GM18861 (cell line): ENCODE measurements at regions not wholly inside any gene's neighbourhood (a gene's known extent, or its start where the extent isn't known, plus 50 kb on each side); places are given as distances from the start of the nearest gene placed in this dataset.
A peak's percentile ranks its signal among the peaks of the same experiment; 100 is the strongest.

Experiments used
- ATAC-seq: cut with Tn5 transposase; IDR thresholded peaks from one replicate; pipeline ENCODE4 v1.9.1; 2021; ENCODE audit not compliant: unreplicated experiment

DNA sequence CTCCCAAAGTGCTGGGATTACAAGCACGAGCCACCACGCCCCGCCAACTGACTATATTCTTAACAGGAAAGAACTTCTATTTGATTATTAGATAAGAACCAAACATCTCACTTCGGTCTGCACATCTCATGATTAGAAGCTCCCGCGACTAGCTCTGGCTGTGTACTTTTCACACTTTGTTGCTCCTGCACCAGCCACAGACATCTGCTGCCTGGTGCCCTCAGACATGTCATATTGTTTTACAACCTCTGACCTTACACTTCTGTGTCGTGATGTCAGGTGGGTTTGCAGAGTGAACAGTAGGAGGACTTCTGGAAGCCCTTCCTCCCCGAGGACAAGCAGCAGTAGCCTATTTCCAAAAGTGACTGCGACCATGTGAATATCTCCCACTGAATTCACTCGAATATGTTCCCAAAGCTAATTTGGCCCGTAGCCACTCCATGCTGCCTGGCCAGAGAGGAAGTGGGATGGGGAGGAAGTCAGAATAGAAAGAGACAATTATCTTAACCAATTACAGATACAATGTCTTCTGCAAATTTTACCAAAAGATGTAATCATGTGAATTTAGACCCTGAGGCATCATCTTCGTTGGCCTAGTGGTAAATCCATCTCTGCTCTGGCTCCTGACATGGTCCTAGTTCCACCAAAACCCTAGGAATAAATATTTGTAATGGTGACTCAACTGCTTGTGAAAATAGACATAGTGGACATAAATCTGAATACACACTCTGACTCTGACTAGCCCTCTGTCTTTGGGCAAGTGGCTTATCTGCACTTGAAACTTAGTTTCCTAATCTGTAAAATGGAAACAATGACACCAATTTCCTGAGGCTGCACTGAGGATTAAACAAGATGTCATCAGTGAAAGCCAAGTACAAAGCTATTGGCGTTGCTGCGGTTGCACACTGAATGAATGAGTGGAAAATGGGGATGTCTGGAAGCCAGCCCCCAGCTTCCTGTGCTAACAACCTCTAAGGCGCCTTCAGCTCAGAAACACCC lies 406.1 kb downstream of the LRATD1 start:
- ATAC-seq: no peak

DNA sequence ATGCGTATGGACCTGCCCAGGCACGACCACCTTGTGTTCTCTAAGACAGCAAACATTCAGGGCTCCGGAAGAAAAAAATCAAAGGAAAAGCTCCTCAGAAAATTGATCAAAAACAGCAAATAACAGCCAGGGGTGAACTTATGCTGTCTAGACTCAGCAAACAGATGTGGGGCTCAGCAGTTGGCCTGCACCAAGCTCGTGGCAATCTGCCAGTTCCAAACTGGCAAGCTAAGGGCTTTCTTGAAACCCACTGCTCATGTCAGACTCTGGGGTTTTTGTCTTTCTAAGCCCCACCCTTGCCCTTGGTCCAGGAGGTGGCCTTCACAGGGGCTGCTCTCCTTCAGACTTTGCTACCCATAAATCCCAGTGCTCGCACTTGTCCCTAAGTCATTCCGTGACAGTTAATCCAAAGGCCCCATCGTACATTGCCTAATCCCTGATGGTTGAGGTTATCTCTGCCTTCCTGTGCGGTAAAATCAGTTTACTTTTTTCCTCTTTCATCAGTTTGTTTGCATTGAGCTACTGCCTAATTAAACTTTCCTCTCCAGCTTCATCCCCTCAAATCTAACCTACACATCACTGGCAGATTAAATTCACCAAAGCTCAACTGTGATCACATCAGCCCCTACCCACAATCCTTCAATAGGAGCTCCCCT lies 408.0 kb downstream of the LRATD1 start:
- ATAC-seq: no peak

DNA sequence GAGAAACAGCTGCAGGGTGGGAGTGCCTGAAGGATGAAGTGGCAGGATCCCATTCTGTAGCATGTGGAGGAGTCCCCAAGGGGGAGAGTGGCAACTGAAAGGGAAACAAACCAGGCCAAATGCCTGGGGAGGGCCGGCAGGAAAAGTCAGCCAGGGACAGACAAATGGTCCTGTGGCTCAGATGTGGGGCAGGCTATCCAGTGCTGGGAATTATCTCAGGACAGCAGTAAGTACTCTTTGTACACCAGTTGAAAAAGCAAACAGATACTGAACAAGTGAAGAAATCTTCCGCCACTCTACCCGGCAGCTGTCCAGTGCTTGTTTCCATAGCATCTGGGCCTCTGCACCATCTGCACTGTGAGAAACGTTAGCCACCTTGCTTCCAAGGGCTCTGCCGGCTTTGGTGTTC lies 408.9 kb downstream of the LRATD1 start:
- no peak for ATAC-seq

DNA sequence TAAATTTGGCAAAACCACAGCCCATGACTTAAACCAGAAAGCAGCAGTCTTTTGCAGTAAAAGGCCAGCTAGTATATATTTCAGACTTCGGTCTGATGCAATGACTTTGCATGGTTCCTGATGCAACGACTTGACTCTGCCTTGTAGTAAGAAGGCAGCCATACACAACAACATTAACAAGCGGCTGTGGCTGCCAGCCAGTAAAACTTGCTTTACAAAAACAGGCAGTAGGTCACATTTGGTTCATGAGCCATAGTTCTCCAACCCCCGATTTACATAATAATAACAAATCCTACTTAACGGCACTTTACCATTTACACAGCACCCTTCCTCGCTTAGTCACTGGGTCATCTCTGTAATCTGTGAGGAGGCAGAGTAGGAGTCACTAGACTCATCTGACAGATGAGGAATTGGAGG lies 410.3 kb downstream of the LRATD1 start:
- no peak for ATAC-seq

DNA sequence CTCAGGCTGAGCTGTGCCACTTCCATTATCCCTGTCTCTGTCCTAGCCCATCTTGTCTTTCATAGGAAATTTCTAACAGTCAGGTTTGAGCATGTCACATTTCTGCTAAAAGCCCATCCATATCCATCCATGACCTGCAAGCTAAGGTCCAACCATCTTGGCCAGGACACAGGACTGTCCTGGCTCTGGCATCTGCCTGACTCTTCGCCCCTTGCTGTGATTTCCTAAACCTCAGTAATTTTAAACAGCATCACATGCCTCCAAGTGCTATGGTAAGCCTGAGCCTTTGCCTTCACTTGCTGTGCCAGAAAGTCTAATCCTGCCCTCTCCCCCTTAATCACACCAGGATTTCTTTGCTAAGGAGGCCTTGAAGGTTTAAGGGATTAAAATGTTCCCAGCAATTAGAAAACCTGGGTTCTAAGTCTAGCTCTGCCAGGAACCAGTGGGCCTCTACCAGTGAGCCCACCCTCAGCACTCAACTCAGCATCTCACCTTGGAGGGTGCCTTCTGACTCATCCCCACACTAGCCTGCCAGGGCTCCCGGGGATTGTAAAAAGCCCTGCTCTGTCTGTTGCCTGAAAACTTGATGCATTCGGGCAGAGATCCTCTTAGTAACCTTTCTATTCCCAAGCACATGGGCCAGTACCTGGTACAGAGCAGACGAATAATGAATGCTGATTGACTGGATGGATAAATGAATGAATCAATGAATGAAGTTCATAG lies 411.0 kb downstream of the LRATD1 start:
- ATAC-seq: no peak

DNA sequence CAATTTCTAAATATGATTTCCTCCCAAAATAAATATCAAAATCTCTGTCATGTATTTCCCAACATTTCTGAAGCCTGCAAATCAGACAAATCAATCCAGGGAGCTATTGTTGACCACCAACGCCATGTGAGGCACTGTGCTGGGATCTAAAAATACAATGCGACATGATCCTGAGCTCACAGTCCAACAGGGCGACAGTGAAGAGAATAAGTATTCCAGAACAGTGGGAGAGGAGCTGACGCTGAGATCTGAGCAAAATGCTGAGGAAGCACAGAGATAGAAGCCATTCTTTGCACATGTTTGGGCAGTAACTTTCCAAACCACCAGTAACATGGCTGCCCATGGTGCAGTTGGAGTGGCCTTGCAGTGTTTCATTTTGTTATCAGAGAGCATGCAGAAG lies 412.5 kb downstream of the LRATD1 start:
- no peak for ATAC-seq

DNA sequence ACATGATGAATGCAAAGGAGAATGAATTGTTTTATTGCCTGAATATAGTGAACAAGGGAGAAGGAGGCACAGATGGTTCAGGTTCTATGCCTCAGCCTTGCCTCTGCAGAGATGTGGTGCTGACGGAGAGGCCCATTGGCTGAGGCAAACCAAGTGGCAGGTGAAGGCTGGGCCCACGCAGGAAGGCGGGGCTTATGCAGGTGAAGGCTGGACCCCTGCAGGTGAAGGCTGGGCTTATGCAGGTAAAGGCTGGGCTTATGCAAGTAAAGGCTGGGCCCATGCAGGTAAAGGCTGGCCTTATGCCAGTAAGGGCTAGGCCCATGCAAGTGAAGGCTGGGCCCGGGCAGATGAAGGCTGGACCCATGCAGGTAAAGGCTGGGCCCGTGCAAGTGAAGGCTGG lies 414.7 kb downstream of the LRATD1 start:
- no peak for ATAC-seq

DNA sequence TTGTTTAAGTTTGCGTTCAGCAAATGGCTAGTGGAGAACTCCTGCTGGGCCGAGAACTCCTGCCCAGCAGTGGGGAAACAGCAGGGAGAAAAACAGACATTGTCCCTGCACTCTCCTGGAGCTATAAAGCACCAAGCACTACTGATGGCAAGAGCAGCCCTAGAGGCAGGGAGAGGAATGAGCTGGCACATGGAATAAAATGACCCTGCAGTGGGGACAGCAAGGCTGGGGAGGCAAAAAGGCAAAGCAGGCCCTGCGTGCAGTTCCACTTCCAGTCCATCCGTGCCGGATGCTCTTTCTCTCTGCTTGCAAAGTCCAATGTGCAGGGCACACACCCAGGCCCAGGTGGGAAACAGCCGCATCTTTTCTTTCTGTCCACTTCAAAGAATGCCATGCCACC lies 415.5 kb downstream of the LRATD1 start:
- ATAC-seq: no peak

DNA sequence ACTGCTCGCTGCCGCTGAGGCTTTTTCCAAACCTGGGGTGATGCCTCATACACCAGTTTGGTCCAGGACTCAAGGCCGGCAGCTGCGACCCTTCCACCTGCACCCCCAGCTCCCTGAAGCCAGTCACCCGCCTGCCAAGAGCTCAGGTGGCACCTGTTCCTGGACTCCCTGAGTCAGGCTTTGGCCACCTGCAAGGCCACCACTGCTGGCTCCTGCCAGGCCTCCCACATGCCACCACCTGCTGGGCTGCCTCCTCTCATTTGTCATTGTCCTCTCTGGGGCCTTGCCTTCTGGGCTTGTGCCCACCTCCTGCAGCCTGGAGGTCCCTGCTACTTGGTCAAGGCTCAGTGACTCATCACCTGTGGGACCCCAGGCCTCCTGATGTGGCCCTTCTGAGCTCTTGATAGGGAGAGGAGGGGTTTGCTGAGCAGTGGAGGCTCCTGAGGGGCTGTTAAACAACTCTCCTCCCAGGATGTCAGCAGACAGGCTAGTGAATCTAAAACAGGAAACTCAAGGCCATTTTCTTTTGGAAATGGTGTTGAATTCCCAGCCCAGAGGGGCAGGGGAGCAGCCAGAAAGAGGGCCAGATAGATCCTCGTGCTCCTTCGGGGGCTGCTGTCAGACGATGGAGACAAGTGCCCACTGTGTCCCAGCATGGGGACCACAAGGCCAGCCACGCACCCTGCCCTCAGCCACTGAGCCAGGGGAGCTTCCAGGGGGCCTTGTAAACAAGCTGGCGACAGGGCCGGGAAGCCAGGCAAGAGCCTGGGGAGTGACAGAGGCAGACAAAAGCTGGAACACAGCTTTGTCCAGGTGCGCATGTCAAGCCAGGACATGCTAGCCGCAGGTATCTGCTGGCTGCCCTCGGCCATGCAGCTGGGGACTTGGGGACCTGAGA lies 416.8 kb downstream of the LRATD1 start:
- ATAC-seq: no peak

DNA sequence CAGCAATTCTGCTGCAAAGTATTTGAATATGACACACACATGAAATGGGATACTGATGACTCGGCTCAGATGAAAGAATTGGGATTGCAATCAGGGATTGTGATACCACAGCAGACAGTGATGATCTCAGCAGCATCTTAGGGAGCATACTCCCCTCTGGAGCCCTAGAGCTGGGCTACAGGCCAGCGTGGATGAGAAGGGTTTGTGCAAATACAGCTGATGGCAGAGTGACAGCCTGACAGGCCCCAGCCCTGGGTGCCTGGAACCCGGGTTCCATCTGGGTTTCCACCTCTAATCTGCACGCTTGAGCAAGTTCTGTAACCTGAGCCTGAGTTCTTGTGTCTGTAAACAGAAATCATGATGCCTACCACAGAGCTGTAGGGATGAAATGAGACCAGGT lies 418.0 kb downstream of the LRATD1 start:
- no peak for ATAC-seq

DNA sequence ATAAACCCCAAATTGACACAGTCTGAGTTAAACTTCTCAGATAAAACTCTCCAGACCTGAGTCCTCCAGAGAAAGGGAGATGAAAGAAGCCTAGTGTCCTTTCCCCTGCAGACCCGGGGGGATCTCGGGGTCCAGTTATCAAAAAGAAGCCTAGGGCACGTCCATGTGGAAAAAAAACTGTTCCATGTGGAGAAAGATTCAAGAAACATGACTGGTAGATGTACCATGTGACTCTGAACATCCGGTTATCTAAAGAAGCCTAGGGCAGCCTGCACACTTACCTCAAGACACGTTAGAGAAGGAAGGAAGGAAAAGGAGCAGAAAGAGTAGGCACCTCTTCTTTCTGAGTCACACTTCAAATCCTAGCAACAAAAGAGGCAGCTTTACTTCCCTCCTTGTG lies 421.0 kb downstream of the LRATD1 start:
- no peak for ATAC-seq

DNA sequence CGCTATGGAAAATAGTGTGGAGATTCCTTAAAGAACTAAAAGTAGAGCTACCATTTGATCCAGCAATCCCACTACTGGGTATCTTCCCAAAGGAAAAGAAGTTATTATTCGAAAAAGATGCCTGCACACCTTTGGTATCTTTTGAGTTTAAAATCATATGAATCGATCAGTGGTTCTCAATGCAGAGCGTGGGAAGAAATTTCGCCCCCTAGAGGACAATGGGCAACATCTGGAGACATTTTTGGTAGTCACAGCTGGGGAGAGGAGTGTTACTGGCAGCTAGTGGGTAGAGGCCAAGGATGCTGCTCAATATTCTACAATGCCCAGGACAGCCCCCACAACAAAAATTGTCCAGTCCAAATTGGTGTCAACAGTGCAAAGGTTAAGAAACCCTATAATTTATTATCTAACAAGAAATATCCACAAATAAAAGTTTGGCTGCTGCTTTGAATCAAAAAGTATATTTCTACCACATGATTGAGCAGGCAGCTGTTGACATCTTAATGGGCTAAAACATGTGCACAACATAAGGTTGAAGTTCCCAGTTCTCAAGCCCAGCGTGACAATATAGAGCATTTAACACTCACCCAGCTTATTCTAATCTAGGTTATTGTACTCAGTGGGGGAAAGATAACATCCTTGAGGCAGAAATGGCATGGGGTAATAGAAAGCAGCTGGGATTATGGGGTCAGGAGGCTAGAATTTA lies 425.7 kb downstream of the LRATD1 start:
- peak; percentile 68 for ATAC-seq

DNA sequence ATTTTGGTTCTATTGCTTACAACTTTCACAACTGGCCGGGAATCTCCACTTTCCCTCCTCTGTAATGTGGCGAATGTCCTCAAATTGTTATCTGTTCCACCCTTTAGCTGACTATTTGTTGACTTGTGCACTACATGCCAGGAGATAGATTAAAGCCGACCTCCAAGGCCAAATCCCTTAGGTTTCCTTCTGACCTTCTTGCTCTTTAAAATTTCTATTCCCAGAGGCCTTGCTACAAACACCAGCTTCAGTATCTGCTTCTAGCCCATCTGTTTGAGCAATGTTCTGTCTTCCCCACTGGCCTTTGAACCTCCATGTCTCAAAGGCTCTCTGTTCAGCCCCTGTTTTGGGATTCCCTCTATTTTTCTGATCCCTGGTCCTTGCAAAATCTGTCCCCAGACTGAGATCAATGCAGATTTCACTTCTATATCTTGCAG lies 426.2 kb downstream of the LRATD1 start:
- ATAC-seq: no peak

DNA sequence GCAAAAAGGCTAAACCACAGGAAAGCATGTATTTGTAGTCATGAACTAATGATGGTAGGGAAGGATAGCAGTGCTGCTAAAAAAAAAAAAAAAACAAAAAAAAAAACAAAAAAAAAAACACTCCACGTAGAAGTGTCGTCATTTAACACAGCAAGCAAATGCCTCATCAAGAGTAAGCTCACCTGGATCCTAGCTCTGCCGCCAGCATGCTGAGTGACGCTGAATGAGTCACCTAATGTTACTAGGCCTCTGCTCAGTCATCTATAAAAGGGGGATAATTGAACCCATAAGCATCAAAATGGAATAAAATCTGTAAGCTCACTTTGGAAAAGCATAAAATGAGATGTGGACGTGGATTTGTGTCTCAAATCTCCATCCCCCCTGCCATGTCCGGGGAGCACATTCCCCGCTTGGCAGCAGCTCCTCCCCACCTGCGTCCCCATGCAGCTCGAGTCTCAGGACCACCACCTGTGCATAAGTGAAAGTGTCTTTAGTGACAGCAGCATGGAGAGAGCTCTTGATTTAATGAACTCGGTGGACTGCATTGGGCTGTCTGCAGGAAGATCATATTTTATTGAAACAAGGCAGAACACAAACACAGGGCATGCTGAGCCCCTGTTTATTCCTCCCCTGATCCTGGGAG lies 427.5 kb downstream of the LRATD1 start:
- no peak for ATAC-seq

DNA sequence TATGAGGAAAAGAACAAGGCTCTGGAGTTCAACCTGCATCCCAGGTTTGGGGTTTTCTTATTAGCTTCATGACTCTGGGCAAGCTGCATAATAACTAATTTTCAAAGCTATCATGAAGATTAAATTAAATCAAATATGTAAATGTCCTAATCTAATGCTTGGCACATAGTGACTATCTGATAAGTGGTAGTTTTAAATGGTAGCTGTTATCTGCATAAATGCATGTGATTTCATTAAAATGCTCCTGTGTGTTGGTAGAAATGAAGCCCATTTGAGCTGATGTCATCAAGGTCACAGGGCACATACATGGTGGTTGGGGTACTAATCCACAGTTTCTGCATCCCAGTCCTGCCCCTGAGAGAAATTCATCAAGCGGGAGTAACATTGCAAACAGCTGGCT lies 428.8 kb downstream of the LRATD1 start:
- no peak for ATAC-seq

DNA sequence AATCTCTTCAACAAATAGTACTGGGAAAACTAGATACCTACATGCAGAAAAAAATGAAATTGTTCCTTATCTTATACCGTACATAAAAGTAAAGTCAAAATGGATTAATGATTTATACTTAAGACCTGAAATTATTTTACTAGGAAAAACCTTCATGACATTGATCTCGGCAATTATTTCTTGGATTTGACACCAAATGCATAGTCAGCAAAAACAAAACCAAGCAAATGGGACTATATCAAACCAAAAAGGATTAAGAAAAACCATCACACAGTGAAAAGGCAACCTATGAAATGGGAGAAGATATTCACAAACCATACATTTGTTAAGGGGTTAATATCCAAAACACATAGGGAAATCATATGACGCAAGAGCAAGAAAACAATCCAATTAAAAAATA lies 433.6 kb downstream of the LRATD1 start:
- no peak for ATAC-seq

DNA sequence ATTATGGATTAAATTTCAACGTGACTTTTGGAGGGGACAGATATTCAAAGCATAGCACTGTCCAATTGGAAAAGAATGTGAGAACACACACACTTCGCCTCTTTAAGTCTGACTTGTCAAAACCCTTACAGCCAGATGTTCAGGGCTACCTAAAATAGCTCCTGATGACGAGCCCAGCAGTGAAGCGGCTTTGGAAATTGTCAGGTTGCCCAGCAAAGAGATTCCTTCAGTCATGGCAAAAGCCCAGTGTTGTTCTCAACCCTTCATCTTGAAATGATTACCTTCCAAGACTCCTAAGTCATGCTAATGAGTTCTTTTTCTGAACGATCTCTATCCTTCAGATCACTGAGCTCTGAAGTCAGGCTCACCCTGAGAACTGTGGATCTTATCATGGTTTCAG lies 436.6 kb downstream of the LRATD1 start:
- no peak for ATAC-seq

DNA sequence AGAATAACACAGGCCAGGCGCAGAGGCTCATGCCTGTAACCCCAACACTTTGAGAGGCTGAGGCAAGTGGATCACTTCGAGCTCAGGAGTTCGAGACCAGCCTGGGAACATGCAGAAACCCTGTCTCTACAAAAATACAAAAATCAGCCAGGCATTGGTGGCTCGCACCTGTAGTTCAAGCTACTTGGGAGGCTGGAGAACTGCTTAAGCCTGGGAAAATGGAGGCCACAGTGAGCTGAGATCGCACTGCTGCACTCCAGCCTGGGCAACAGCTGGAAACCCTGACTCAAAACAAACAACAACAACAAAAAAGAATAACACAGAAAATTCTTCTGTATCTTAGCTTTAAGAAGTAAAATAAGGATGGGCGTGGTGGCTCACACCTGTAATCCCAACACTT lies 440.3 kb downstream of the LRATD1 start:
- ATAC-seq: no peak

DNA sequence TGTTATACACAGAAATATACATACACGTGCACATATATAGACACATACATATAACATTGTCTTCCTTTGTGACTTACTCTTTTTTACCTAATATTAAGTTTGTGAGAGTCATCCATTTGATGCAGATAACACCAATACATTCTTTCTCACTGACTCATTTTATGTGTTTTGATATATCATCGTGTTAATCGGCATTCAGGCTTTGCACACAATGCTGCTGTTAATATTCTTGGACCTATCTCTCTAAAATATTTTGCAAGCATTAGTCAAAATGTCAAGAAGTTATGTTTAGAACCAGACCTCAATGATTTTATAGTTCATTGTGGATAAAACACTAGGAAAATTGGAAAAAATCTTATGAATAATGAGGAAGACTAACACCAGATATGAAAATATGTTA lies 441.1 kb downstream of the LRATD1 start:
- no peak for ATAC-seq

DNA sequence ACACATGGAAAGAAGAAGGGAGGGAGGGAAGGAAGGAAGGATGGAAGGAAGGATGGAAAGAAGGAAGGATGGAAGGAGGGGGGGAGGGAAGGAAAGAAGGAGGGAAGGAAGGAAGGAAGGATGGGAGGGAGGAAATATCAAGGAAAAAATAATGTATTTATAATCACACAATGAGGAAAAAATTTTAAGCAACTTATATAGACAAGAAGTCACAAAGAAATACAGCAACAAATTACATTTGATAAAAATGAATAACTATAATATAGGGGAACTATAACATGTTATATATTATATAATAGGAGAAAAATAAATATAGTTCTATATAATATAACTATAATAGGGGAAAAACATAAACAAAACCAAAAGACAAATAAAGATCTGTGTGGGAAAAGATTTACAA lies 441.8 kb downstream of the LRATD1 start:
- no peak for ATAC-seq
